Esophagus squamous epithelium (tissue), 5 donors: ENCODE measurements at regions not wholly inside any gene's neighbourhood (a gene's known extent, or its start where the extent isn't known, plus 50 kb on each side); places are given as distances from the start of the nearest gene placed in this dataset.

ENCODE experiments used
- DNase-seq: peaks from one replicate; lab custom pipeline; 2025; lab: John Stamatoyannopoulos, UW
- H3K27ac ChIP-seq, 4 donors: fragments of 200-600 bp; sonication (generic); one replicate each; pipeline ENCODE4 v1.5.1; 2016 to 2019; ENCODE audit warnings: mild to moderate bottlenecking in 1 of 4
- H3K27me3 ChIP-seq, 4 donors: fragments of 200-600 bp; sonication (generic); 1 replicate in 3 of 4; 2 replicates in 1 of 4; pipeline versions ENCODE4 v1.5.1 to v1.6.0; 2017 to 2021; ENCODE audit warnings: antibody characterized with exemption in 1 of 4
- H3K36me3 ChIP-seq, 3 donors: fragments of 200-600 bp; sonication (generic); one replicate each; pipeline ENCODE4 v1.5.1; 2016 to 2019
- H3K4me1 ChIP-seq, 3 donors: fragments of 200-600 bp; sonication (generic); one replicate each; pipeline ENCODE4 v1.5.1; 2017 to 2019
- H3K4me3 ChIP-seq, 4 donors: fragments of 200-600 bp; sonication (generic); 1 replicate in 3 of 4; 2 replicates in 1 of 4; pipeline ENCODE4 v1.5.1; 2016 to 2019; ENCODE audit warnings: mild to moderate bottlenecking in 2 of 4, moderate library complexity in 1 of 4
- H3K9me3 ChIP-seq, 3 donors: fragments of 200-600 bp; sonication (generic); one replicate each; pipeline ENCODE4 v1.5.1; 2016 to 2019
- POLR2A ChIP-seq, 4 donors: fragments of 450-650 bp; IDR thresholded peaks; one replicate each; pipeline ENCODE4 v1.6.1; 2017; ENCODE audit warnings: antibody characterized with exemption in 4 of 4, mild to moderate bottlenecking in 4 of 4, moderate library complexity in 3 of 4
- WGBS, 2 donors: methylation state at CpG; one replicate each; pipeline ENCODE4 v1.1.5; 2018; 5-methylcytosine and 5-hydroxymethylcytosine counted together
- intact Hi-C: fragments of 100-400 bp; cut with DNase I; formaldehyde crosslinking; loops from one replicate; pipeline ENCODE4 v1.15.0; 2022
- TF ChIP-seq, protein P1 (sequence below), 6 experiments: fragments of 450-650 bp in 4 of 6; fragments of 200-600 bp in 2 of 6; sonication (generic) in 2 of 6; IDR thresholded peaks; one replicate each; pipeline ENCODE4 v1.5.1; 2016 to 2019; ENCODE audit warnings: antibody characterized with exemption in 6 of 6, mild to moderate bottlenecking in 4 of 6, moderate library complexity in 4 of 6
- donor health status: DM: yes; HTN: yes; CAD: no.

DNA sequence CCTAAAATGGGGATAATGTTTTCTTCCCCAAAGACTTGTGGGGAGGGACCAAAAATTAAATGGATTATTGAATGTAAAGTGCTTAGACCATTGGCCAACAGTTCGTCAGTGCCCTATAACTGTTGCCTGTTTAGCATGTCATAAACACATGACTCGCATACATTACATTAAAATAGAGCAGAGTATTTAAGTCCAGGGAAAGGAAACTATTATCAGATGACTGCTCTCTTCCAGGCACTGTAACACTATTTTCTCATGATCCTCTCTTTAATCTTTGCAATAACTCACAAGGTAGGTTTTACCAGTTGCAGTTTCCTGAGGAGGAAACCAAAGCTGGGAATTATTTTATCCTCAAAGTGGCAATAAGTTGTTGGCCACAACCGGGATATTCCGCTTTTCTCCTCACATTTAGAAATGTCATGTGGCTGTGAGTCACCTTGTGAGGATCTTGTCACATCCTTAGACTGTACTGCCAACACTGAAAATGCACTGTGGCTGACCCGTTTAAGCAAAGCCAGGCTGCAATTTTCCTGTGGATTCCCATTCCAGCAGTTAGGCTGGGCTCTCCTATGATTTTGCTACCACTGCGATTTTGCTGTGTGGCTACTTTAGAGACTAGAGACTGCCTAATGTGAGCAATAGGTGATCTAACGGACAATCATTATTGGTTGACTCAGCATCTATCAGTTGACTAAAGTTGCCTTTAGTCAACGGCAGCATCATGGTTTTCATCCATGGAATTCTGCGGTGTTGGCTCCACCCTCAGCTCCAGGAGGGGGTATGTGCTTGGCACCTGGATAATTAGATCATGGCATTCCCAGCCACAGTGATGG is 58.3 kb upstream of the DHX40 start:
- TF ChIP-seq POLR2A (IDR thresholded peaks at IDR 0.05): no peak
- TF ChIP-seq, protein P1, sequence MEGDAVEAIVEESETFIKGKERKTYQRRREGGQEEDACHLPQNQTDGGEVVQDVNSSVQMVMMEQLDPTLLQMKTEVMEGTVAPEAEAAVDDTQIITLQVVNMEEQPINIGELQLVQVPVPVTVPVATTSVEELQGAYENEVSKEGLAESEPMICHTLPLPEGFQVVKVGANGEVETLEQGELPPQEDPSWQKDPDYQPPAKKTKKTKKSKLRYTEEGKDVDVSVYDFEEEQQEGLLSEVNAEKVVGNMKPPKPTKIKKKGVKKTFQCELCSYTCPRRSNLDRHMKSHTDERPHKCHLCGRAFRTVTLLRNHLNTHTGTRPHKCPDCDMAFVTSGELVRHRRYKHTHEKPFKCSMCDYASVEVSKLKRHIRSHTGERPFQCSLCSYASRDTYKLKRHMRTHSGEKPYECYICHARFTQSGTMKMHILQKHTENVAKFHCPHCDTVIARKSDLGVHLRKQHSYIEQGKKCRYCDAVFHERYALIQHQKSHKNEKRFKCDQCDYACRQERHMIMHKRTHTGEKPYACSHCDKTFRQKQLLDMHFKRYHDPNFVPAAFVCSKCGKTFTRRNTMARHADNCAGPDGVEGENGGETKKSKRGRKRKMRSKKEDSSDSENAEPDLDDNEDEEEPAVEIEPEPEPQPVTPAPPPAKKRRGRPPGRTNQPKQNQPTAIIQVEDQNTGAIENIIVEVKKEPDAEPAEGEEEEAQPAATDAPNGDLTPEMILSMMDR (IDR thresholded peaks at IDR 0.05): no peak
- no peaks in the 10 kb centered on the region for H3K9me3 ChIP-seq
- H3K4me1 ChIP-seq: peaks cover 0 to 7% (median 0%) of the 10 kb centered on the region in 3 donors
- peak overlapping the region in 1 of 4 donors; percentile 9 for H3K27ac ChIP-seq
- no peaks in the 10 kb centered on the region for H3K27me3 ChIP-seq
- H3K36me3 ChIP-seq: no peaks in the 10 kb centered on the region
- DNase-seq: no peak
- WGBS, 2 donors: 78 to 85% methylated on average over 7 to 9 of the region's 9 CpGs
- no peak overlapping the region for H3K4me3 ChIP-seq
- intact Hi-C loops: no loop called here

DNA sequence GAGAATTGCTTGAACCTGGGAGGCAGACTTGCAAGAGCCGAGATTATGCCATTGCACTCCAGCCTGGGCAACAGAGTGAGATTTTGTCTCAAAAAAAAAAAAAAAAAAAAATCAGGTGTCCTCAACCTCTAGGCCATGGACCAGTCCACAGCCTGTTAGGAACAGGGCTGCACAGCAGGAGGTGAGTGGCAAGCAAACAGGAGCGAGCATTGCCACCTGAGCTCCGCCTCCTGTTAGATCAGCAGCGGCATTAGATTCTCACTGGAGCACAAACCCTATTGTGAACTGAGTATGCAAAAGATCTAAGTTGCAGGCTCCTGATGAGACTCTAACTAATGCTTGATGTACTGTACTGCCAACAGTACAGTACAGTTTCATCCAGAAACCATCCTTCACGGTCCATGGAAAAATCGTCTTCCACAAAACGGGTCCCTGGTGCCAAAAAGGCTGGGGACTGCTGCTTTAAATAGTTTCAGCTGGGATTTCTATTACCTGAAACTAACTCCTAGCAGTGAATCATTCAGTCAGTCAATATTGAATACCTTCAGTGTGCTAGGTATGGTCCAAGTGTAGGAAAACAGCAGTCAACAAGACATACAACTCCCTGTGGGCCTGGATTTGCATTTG is 56.3 kb upstream of the DHX40 start:
- no peaks in the 10 kb centered on the region for H3K27me3 ChIP-seq
- H3K36me3 ChIP-seq: no peaks in the 10 kb centered on the region
- no peak for TF ChIP-seq POLR2A (IDR thresholded peaks at IDR 0.05)
- TF ChIP-seq, protein P1 (IDR thresholded peaks at IDR 0.05): no peak
- peaks cover 0 to 19% (median 5%) of the 10 kb centered on the region in 3 donors for H3K4me1 ChIP-seq
- no peak overlapping the region for H3K4me3 ChIP-seq
- H3K27ac ChIP-seq: no peak overlapping the region
- no peak for DNase-seq
- no peaks in the 10 kb centered on the region for H3K9me3 ChIP-seq
- intact Hi-C loops: no loop called here
- 80 to 87% methylated on average over 6 to 7 of the region's 7 CpGs for WGBS, 2 donors

GRCh38 chr17:59510611-59511010 is 54.8 kb upstream of the DHX40 start:
- WGBS, 2 donors: 63 to 70% methylated on average over 2 of the region's 2 CpGs
- Histone ChIP-seq H3K4me3 (no peak overlapping the region), H3K9me3 (no peaks in the 10 kb centered on the region), H3K36me3 (no peaks in the 10 kb centered on the region), H3K4me1 (peaks cover 0 to 31% (median 5%) of the 10 kb centered on the region in 3 donors), H3K27ac (no peak overlapping the region), H3K27me3 (no peaks in the 10 kb centered on the region)
- intact Hi-C loops: no loop called here
- TF ChIP-seq, protein P1 (IDR thresholded peaks at IDR 0.05): no peak
- no peak for TF ChIP-seq POLR2A (IDR thresholded peaks at IDR 0.05)
- no peak for DNase-seq

DNA sequence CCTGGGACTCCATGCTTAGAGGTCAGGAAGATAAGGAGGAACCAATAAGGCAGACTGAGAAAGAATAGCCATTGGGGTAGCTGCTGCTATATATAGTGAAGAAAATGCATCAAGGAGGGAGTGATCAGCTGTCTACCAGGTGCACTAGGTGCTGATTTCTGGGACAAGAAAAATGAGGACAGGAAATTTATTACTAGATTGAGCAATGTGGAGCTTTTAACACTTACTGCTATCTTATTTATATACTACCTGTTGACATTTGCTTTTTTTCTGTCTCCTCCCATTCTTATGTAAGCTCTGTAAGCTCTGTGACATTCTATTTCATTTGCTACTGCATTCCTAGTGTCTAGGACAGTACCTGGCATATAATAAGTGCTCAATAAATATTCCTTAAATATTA is 53.7 kb upstream of the DHX40 start:
- DNase-seq: no peak
- Histone ChIP-seq H3K36me3 (no peaks in the 10 kb centered on the region), H3K27ac (no peak overlapping the region), H3K4me3 (no peak overlapping the region), H3K4me1 (peaks cover 0 to 31% (median 5%) of the 10 kb centered on the region in 3 donors), H3K9me3 (no peaks in the 10 kb centered on the region), H3K27me3 (no peaks in the 10 kb centered on the region)
- TF ChIP-seq POLR2A (IDR thresholded peaks at IDR 0.05): no peak
- TF ChIP-seq, protein P1 (IDR thresholded peaks at IDR 0.05): no peak
- intact Hi-C loops: no loop called here

DNA sequence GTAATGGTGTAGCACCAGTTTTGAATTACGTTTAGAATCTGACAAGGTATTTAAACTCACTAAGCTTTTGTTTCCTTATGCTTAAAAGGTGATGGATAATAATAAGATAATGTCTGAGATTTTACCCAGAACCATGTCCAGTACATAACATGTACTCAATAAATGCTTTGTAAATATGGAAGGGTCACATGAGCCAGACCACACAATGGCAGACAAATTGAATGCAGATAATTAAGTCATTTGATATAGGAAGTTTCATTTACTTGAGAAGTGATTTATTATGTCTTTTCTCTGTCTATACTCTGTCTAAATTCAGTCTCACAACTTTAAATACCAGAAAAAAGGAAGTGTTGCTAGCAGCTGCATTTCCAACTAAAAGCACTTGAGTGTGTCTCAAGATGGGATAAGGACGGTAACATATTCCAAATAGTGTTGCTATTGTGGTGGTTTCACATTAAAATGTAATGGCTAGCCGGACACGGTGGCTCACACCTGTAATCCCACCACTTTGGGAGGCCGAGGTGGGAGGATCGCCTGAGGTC is 52.5 kb upstream of the DHX40 start:
- H3K27ac ChIP-seq: no peak overlapping the region
- H3K4me3 ChIP-seq: no peak overlapping the region
- H3K36me3 ChIP-seq: no peaks in the 10 kb centered on the region
- no peaks in the 10 kb centered on the region for H3K27me3 ChIP-seq
- TF ChIP-seq, protein P1 (IDR thresholded peaks at IDR 0.05): no peak
- no peak for TF ChIP-seq POLR2A (IDR thresholded peaks at IDR 0.05)
- intact Hi-C loops: no loop called here
- 73 to 89% methylated on average over 6 of the region's 6 CpGs for WGBS, 2 donors
- peaks cover 0 to 24% (median 5%) of the 10 kb centered on the region in 3 donors for H3K4me1 ChIP-seq
- no peaks in the 10 kb centered on the region for H3K9me3 ChIP-seq
- DNase-seq: no peak
